GM13976 (cell line): ENCODE measurements at regions not wholly inside any gene's neighbourhood (a gene's known extent, or its start where the extent isn't known, plus 50 kb on each side); places are given as distances from the start of the nearest gene placed in this dataset.

Source experiments
- DNase-seq: peaks from one replicate; pipeline ENCODE4 v3.0.0; 2012; ENCODE audit warnings: low spot score
- CTCF ChIP-seq: IDR thresholded peaks from 2 replicates; pipeline ENCODE4 v1.5.1; 2012; ENCODE audit warnings: borderline replicate concordance, mild to moderate bottlenecking; ENCODE audit not compliant: insufficient read depth; ENCODE audit errors: extremely low read depth, missing control alignments, control extremely low read depth
- in situ Hi-C: fragments of 300-500 bp; cut with MboI; formaldehyde crosslinking; loops from one replicate; pipeline ENCODE4 v1.12.0; 2022; ENCODE audit warnings: low sequenced_read_pairs, mixed read lengths, inconsistent platforms; ENCODE audit not compliant: unreplicated experiment

GRCh38 chrX:43333543-43333942 lies 322.6 kb upstream of the MAOA start:
- in situ Hi-C loops, result loop anchor here (25.0 kb wide), 1 partner anchor 1546 kb away; no protein-coding TSS in a partner anchor
- TF ChIP-seq CTCF, result no peak
- no peak for DNase-seq

GRCh38 chrX:43345166-43345565 lies 310.9 kb upstream of the MAOA start:
- no peak for TF ChIP-seq CTCF
- no peak for DNase-seq
- in situ Hi-C loops, result loop anchor here (25.0 kb wide), 1 partner anchor 1558 kb away; no protein-coding TSS in a partner anchor

- peak; percentile 9 for DNase-seq
- peak; percentile 63 for TF ChIP-seq CTCF
- in situ Hi-C loops, result loop anchor here (25.0 kb wide), 1 partner anchor 1562 kb away; no protein-coding TSS in a partner anchor
Observed at GRCh38 chrX:43349363-43349762, 306.7 kb upstream of the MAOA start.

- in situ Hi-C loops, result no loop called here
- DNase-seq, result no peak
- no peak for TF ChIP-seq CTCF
Observed at GRCh38 chrX:43350935-43351334, 305.2 kb upstream of the MAOA start.

GRCh38 chrX:43357741-43358140 lies 298.4 kb upstream of the MAOA start:
- in situ Hi-C loops, result no loop called here
- DNase-seq, result no peak
- no peak for TF ChIP-seq CTCF

- in situ Hi-C loops, result no loop called here
- no peak for DNase-seq
- TF ChIP-seq CTCF, result no peak
Observed at GRCh38 chrX:43373032-43373431, 283.1 kb upstream of the MAOA start.

GRCh38 chrX:43375136-43375535 lies 281.0 kb upstream of the MAOA start:
- in situ Hi-C loops, result no loop called here
- TF ChIP-seq CTCF, result no peak
- no peak for DNase-seq
